ENCODE measurements at regions not wholly inside any gene's neighbourhood (a gene's known extent, or its start where the extent isn't known, plus 50 kb on each side); places are given as distances from the start of the nearest gene placed in this dataset.

DNA sequence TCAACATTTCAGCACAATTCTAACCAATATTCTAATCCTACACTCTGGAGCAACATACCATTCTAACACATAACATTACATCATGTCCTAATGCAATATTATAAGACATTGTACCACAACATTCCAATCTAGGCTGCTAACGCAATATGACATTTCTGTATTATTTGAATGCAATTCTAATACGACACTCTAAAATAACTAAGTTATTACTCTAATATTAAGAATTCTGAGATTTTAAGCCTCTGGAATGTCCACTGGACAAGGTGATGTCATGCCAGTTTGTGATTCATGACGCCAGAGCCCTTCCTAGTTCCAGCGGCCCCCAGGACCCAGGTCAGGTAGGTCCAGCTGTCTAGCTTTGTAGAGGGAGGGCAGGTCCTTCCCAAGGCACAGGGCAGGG, 69.7 kb upstream of the SIRPA start:
- TF ChIP-seq, protein P1, sequence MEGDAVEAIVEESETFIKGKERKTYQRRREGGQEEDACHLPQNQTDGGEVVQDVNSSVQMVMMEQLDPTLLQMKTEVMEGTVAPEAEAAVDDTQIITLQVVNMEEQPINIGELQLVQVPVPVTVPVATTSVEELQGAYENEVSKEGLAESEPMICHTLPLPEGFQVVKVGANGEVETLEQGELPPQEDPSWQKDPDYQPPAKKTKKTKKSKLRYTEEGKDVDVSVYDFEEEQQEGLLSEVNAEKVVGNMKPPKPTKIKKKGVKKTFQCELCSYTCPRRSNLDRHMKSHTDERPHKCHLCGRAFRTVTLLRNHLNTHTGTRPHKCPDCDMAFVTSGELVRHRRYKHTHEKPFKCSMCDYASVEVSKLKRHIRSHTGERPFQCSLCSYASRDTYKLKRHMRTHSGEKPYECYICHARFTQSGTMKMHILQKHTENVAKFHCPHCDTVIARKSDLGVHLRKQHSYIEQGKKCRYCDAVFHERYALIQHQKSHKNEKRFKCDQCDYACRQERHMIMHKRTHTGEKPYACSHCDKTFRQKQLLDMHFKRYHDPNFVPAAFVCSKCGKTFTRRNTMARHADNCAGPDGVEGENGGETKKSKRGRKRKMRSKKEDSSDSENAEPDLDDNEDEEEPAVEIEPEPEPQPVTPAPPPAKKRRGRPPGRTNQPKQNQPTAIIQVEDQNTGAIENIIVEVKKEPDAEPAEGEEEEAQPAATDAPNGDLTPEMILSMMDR (conservative IDR thresholded peaks at IDR 0.05; ENCODE audit: low read depth, low read length): no peak
- no peak overlapping the region for H3K4me3 ChIP-seq (ENCODE audit: low read depth, low read length)
- DNase-seq (ENCODE audit: low read depth): peak; percentile 80

DNA sequence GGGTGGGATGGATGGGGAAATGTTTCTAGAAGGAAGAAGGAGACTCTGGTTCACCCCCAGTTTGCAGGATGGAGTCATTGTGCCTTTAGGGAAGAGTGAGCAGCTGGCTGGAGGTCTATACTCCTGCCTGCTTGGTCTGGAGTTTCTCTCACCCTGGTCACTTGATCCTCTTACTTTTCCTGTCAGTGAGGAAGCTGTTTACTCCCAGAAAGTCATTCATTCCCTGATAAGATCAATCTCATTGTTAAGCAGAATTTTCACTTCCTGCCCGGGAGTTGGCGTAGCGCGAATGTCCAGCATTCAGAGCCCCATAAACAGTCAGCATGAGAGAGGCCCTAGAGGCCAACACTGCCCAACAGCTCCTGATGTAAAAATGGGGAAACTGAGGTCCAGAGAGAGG, 70.4 kb upstream of the SIRPA start:
- no peak for DNase-seq (ENCODE audit: low read depth)
- H3K4me3 ChIP-seq (ENCODE audit: low read depth, low read length): no peak overlapping the region
- TF ChIP-seq, protein P1 (conservative IDR thresholded peaks at IDR 0.05; ENCODE audit: low read depth, low read length): no peak

DNA sequence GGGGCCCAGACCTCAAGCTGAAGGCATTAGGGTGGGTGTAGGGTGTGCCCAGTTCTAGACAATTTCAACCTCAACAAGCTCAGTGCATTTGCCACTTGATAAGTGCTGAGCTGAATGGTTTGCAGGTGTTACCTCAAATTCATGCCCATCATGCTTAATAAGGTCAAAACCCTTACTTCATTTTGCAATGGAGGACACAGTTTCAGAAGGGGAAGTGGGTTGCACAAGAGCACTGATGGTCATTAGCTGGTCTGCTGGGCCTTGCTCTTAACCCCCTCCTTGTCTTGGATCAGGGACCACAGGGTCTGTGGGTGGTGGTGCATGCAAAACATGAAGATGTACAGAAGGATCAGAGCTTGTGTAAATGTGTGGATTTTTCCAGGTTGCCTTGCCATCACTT, 71.0 kb upstream of the SIRPA start:
- TF ChIP-seq, protein P1 (conservative IDR thresholded peaks at IDR 0.05; ENCODE audit: low read depth, low read length): no peak
- DNase-seq (ENCODE audit: low read depth): no peak
- H3K4me3 ChIP-seq (ENCODE audit: low read depth, low read length): no peak overlapping the region

DNA sequence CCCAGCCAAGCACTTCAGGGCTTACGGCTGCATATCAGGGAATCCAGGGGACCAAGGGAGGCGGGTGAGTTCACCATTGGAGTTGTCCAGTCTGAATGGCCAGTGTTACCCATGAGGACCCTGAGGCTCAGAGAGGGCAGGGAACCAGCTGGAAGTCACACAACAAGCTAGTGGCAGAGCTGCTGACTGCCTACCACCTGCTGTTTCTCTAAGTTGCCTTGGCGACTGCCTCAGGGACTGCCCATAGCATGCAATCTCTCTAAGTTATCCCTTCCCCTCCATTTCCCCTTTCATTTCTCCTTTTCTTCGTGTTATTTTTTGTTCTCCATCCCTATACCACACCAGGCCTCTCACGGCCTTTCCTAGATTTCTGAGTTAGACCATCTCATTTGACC, 71.8 kb upstream of the SIRPA start:
- no peak overlapping the region for H3K4me3 ChIP-seq (ENCODE audit: low read depth, low read length)
- DNase-seq (ENCODE audit: low read depth): no peak
- TF ChIP-seq, protein P1 (conservative IDR thresholded peaks at IDR 0.05; ENCODE audit: low read depth, low read length): no peak

DNA sequence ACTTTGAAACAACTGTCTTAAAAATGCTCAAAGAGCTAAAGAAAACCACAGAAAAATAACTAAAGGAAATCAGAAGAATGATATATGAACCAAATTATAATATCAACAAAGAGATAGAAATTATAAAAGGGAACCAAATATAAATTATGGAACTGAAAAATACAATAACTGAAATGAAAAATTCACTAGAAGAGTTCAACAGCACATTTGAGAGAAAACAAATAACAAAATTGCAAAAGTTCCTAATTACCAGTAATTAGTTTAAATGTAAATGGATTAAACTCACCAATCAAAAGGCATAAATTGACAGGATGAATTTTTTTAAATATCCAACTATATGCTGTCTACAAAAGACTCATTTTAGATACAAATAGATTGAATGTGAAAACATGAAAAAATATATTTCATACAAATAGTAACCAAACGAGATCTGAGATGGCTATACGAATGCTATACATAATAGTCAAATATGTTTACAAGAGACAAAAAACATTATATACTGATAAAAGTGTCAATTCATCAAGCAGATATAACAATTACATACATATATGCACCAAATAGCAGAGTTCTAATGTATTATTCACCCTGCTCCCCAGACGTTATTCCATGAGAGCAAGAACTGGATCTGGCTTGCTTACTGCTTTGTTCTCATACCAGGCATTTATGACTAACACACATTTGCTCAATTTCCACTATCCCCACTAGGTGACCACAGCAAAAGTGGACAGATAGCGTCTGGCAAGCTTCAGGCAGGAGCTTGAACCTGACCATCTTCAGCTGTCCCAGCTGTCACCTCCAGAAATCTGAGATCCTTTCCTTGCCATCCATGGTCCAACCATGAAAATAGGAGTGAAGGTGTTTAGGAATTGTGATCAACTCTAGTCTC, 72.4 kb upstream of the SIRPA start:
- H3K4me3 ChIP-seq (ENCODE audit: low read depth, low read length): no peak overlapping the region
- TF ChIP-seq, protein P1 (conservative IDR thresholded peaks at IDR 0.05; ENCODE audit: low read depth, low read length): peak; percentile 8
- peak; percentile 68 for DNase-seq (ENCODE audit: low read depth)

DNA sequence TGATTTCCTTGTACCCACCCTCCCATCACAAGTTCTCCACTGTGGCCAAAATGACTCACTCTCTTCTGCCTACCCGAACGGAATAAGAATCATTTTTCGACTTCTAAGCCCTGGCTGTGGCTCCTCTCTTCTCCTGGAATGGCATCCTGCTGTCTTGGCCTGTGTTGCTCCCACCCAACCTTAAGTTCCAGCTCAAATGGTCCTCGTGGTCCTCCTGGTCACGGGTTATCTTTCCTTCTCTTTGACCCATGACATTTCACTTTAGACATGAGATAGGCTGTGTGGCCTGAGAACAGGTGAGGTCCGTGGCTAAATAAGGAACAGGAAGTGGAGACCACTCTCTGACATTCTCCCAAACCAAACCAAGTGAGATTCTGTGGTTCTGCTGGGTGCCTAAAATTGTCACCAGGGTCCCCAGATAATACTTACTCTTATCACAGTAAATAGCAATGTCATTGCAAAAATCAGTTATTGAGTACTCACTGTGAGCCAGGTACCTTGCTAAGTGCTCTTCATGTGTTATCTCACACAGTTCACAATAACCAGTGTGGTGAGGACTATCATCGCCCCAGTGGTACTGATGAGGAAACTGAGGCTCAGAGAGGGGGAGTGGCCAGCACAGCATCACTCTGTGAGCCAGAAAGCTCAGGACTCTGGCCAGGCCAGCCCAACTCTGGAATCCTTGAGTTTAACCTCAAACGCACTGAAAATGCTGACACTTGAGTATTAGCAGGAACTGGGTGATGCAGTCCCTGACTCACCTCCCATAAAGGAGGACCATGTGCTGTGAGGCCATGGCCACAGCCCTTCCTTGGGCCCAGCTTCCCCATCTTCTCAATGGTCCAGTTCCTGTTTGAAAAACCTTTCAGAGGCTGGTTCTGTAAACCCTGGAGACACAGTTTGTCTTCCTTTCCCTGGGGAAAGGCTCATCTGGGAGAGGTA, 74.8 kb upstream of the SIRPA start:
- H3K4me3 ChIP-seq (ENCODE audit: low read depth, low read length): no peak overlapping the region
- TF ChIP-seq, protein P1 (conservative IDR thresholded peaks at IDR 0.05; ENCODE audit: low read depth, low read length): no peak
- DNase-seq (ENCODE audit: low read depth): peak; percentile 63
